ENCODE measurements at regions not wholly inside any gene's neighbourhood (a gene's known extent, or its start where the extent isn't known, plus 50 kb on each side); places are given as distances from the start of the nearest gene placed in this dataset.
A peak's percentile ranks its signal among the peaks of the same experiment; 100 is the strongest.

DNA sequence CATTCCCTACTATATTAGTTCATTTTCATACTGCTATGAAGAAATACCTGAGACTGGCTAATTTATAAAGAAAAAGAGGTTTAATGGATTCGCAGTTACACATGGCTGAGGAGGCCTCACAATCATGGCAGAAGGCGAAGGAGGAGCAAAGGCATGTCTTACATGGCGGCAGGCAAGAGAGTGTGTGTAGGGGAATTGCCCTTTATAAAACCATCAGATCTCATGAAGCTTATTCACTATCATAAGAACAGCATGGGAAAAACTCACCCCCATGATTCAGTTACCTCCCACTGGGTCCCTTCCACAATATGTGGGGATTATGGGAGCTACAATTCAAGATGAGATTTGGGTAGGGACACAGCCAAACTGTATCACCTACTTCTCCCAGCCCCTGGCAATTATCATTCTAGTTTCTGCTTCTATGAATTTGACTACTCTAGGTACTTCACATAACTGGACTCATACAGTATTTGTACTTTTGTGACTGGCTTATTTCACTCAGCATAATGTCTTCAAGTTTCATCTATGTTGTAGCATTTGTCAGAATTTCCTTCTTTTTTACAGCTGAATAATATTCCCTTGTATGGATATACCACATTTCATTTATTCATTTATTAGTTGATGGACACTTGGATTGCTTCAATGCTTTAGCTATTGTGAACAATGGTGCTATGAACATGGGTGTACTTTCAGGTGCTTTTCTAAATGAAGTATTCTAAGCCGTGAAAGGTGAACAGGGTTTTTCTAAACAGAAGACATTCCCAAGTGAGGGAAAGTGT lies 219.5 kb upstream of the NUDT4 start:
- Mint-ChIP-seq H3K27ac (no peak overlapping the region), H3K27me3 (no peaks in the 10 kb centered on the region), H3K4me3 (no peak overlapping the region), H3K4me1 (peaks cover 3 to 8% (median 4%) of the 10 kb centered on the region in 3 donors), H3K9me3 (peaks cover 4 to 22% (median 11%) of the 10 kb centered on the region in 3 donors), H3K36me3 (peaks cover 3% of the 10 kb centered on the region)

DNA sequence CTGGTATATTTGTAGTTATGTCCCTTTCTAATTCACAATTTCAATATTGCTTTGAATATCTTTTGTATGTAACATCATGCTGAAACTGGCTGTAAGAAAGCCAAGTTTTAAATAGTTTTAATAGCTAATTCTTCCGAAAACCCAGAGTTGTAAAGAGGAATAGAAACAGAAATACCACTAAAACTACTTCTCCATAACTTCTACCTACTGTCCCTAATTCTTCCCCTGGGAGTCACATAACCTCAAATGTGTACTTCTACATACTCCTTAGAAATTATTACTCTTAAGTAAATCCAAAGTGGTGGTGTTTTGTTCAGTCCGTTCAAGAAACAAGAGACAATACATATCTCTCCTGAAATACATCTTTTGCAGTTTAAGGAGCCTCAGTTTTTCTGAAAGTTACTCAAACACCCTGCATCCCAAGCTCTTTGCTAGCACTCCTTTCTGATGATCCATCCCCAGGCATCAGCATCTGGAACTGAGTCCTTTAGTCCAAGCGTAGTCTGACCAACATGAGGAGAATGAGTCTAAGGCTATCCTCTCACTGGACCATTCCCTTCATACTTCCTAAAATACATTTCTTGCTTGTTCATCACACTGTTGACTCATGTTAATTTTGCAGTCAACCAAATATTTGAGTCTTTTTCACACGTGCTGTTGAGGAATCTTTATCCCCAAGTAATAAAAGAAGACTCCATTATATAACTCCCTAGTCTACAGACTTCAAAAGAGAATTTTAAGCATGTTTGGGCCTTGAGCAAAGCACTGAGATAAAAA lies 214.3 kb upstream of the NUDT4 start:
- Mint-ChIP-seq H3K27ac (peak overlapping the region in 1 of 3 donors; percentile 78), H3K4me1 (peaks cover 46 to 48% (median 46%) of the 10 kb centered on the region in 3 donors), H3K27me3 (no peaks in the 10 kb centered on the region), H3K9me3 (peaks cover 0 to 5% (median 4%) of the 10 kb centered on the region in 3 donors), H3K4me3 (peak overlapping the region in 1 of 4 donors; percentile 55), H3K36me3 (no peaks in the 10 kb centered on the region)

- Mint-ChIP-seq H3K27me3 (no peaks in the 10 kb centered on the region), H3K4me1 (peaks cover 46 to 51% (median 46%) of the 10 kb centered on the region in 3 donors), H3K36me3 (no peaks in the 10 kb centered on the region), H3K4me3 (peak overlapping the region in 2 of 4 donors; percentile 18 to 66), H3K27ac (no peak overlapping the region), H3K9me3 (peaks cover 0 to 4% (median 0%) of the 10 kb centered on the region in 3 donors)
Observed at GRCh38 chr12:93164103-93164880, 213.4 kb upstream of the NUDT4 start.

- peak overlapping the region in 1 of 3 donors; percentile 59 for H3K27ac Mint-ChIP-seq
- H3K9me3 Mint-ChIP-seq, result peaks cover 0 to 2% (median 0%) of the 10 kb centered on the region in 3 donors
- H3K27me3 Mint-ChIP-seq, result no peaks in the 10 kb centered on the region
- no peaks in the 10 kb centered on the region for H3K36me3 Mint-ChIP-seq
- peaks cover 46 to 51% (median 46%) of the 10 kb centered on the region in 3 donors for H3K4me1 Mint-ChIP-seq
- peak overlapping the region in 2 of 4 donors; percentile 2 to 92 for H3K4me3 Mint-ChIP-seq
Observed at GRCh38 chr12:93165384-93165932, 212.3 kb upstream of the NUDT4 start.

DNA sequence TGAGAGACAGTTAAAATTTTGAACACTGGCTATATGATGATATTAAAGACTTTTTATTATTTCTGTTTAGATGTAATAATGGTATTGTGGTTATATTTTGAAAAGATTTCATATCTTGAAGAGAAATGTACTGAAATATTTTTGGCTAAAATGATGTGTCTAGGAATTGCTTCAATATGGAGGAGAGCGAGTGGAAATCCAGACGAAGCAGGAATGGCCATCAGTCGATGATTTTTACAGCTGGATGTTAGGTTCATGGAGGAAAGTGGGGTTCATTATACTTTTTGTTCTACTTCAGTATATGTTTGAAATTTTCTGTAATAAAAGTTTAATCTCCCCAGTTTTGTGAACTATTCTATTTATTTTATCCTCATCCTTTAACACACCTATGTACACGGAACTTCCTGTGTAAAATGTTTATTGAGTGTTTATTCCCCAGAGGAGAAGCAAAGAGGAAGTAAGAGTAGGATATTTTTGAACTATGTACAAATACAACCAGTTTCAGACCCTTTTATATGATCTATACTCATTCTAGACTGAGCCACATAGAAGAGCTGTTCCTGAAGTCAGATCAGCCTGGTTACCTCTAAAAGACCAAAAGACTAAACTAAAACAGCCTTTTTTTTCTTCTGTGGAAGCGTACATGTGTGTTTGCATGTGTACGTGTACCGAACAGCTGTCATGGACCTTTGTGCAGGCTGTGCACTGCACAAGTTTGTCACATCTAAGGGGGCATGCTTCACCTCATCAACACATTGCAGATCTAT lies 211.0 kb upstream of the NUDT4 start:
- Mint-ChIP-seq H3K36me3 (no peaks in the 10 kb centered on the region), H3K4me1 (peaks cover 43 to 50% (median 49%) of the 10 kb centered on the region in 3 donors), H3K4me3 (peak overlapping the region; percentile 76 to 92 (median 84))

DNA sequence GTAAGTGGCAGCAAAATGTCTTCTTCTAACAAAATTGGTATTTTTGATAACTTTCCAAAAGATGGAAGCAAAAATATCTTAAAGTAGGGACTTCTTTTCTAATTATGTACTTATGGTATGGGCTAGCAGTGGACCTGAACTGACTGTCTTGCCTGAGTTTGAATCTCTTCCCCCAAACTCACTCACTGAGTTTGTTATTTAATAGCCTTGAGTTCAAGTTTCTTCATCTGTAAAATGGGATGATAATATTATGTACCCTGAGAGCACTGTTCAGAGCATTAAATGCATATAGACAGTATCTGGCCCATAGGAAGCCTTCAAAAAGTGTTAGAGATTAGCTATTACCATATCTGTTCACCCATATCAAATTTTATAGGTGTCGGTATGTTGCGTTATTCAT lies 210.4 kb upstream of the NUDT4 start:
- H3K27me3 Mint-ChIP-seq, result no peaks in the 10 kb centered on the region
- peaks cover 46 to 50% (median 49%) of the 10 kb centered on the region in 3 donors for H3K4me1 Mint-ChIP-seq
- peak overlapping the region; percentile 34 to 95 (median 92) for H3K27ac Mint-ChIP-seq

More for the DNA sequence above, 211.0 kb upstream of the NUDT4 start:
- Mint-ChIP-seq H3K9me3 (no peaks in the 10 kb centered on the region), H3K27ac (peak overlapping the region; percentile 34 to 95 (median 92)), H3K27me3 (no peaks in the 10 kb centered on the region)

DNA sequence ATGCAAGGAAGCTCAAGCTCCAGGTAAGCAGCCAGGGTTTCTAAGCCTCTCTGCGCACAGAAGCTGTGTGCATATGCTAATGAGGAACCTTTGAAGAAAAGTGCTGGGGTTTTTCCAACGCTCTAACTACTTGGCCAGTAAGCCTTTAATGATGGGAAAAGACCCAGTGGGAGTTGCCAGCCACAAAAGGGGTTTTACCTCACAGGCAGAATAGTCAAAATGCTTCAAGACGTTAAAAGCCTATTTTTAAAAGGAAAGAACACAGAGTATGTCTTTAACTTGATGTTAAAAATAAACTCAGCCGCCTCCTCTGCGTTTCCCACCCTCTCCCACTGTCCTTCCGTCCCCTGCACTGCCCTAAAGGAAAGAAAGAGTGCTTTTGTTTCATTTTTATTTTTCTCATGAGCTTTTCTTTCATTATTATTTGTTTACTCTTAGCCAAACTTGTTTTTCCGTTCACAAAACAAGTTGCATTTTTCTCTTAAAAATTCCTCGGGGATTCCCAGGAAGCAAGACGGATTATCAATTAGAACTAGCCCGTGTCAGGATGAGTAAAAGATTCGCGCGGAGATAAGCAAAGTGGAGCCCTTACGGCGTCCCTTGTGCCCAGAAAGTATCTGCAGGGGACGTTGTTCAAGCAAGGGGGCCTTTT lies 209.8 kb upstream of the NUDT4 start:
- Mint-ChIP-seq H3K36me3 (no peaks in the 10 kb centered on the region), H3K4me1 (peaks cover 46 to 50% (median 49%) of the 10 kb centered on the region in 3 donors), H3K4me3 (peak overlapping the region; percentile 76 to 92 (median 84)), H3K27ac (peak overlapping the region; percentile 34 to 95 (median 92)), H3K27me3 (no peaks in the 10 kb centered on the region), H3K9me3 (no peaks in the 10 kb centered on the region)

More for the DNA sequence above, 210.4 kb upstream of the NUDT4 start:
- Mint-ChIP-seq H3K36me3 (no peaks in the 10 kb centered on the region), H3K4me3 (peak overlapping the region; percentile 76 to 92 (median 84)), H3K9me3 (no peaks in the 10 kb centered on the region)

GRCh38 chr12:93168751-93169150 lies 209.0 kb upstream of the NUDT4 start:
- peak overlapping the region in 1 of 3 donors; percentile 95 for H3K27ac Mint-ChIP-seq
- peak overlapping the region; percentile 56 to 91 (median 70) for H3K4me3 Mint-ChIP-seq
- H3K4me1 Mint-ChIP-seq, result peaks cover 39 to 43% (median 41%) of the 10 kb centered on the region in 3 donors
- no peaks in the 10 kb centered on the region for H3K36me3 Mint-ChIP-seq
- no peaks in the 10 kb centered on the region for H3K27me3 Mint-ChIP-seq
- no peaks in the 10 kb centered on the region for H3K9me3 Mint-ChIP-seq

- H3K27ac Mint-ChIP-seq, result no peak overlapping the region
- no peaks in the 10 kb centered on the region for H3K36me3 Mint-ChIP-seq
- peaks cover 33 to 36% (median 35%) of the 10 kb centered on the region in 3 donors for H3K4me1 Mint-ChIP-seq
- no peaks in the 10 kb centered on the region for H3K27me3 Mint-ChIP-seq
- H3K9me3 Mint-ChIP-seq, result no peaks in the 10 kb centered on the region
- H3K4me3 Mint-ChIP-seq, result peak overlapping the region in 1 of 4 donors; percentile 29
Observed at GRCh38 chr12:93169536-93169935, 208.2 kb upstream of the NUDT4 start.

DNA sequence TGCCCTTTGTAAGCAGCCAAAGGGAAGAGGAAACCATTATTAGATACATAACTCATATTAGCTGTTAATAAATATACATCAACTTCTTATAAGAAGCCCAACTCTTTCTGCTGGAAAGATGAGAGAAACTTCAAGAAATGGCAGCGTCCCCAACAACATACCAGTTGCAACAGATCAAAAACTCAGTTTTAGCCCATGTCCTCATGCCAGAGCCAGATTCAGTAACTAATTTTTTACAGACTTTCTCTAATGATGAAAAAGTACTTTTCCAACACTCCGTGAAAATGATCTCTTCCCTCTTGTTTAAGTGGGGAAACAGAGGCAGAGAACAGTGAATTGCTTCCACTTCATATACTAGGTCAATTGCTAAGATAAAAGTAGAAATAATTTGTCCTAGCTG lies 206.8 kb upstream of the NUDT4 start:
- peaks cover 24 to 27% (median 27%) of the 10 kb centered on the region in 3 donors for H3K4me1 Mint-ChIP-seq
- H3K27ac Mint-ChIP-seq, result no peak overlapping the region
- no peaks in the 10 kb centered on the region for H3K9me3 Mint-ChIP-seq
- no peaks in the 10 kb centered on the region for H3K36me3 Mint-ChIP-seq
- H3K4me3 Mint-ChIP-seq, result no peak overlapping the region
- no peaks in the 10 kb centered on the region for H3K27me3 Mint-ChIP-seq

- no peak overlapping the region for H3K4me3 Mint-ChIP-seq
- no peaks in the 10 kb centered on the region for H3K36me3 Mint-ChIP-seq
- no peak overlapping the region for H3K27ac Mint-ChIP-seq
- H3K4me1 Mint-ChIP-seq, result peaks cover 6 to 15% (median 14%) of the 10 kb centered on the region in 3 donors
- no peaks in the 10 kb centered on the region for H3K9me3 Mint-ChIP-seq
- H3K27me3 Mint-ChIP-seq, result no peaks in the 10 kb centered on the region
Observed at GRCh38 chr12:93173178-93173957, 204.4 kb upstream of the NUDT4 start.

DNA sequence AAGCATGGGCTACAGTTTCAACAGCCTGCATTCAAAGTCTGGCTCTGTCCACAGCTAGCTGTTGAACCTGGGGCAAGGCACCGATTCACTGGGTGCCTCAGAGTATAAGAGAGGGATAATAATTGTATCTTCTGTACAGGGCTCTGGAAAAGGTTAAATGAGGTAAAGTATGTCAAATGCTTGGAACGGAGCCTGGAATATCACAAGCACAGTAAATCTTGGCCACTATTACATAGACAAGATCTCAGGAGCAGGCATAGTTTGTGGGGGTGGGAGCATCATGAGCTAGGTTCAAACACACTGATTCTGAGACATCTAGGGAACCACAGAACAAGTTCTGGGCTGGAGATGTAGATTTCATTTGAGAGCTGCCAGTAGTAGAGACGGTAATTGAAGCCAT lies 203.7 kb upstream of the NUDT4 start:
- no peaks in the 10 kb centered on the region for H3K9me3 Mint-ChIP-seq
- H3K36me3 Mint-ChIP-seq, result no peaks in the 10 kb centered on the region
- H3K27ac Mint-ChIP-seq, result no peak overlapping the region
- H3K4me3 Mint-ChIP-seq, result no peak overlapping the region
- peaks cover 8 to 15% (median 11%) of the 10 kb centered on the region in 3 donors for H3K4me1 Mint-ChIP-seq
- H3K27me3 Mint-ChIP-seq, result no peaks in the 10 kb centered on the region

GRCh38 chr12:93174473-93174872 lies 203.3 kb upstream of the NUDT4 start:
- H3K4me1 Mint-ChIP-seq, result peaks cover 9 to 15% (median 12%) of the 10 kb centered on the region in 3 donors
- H3K36me3 Mint-ChIP-seq, result no peaks in the 10 kb centered on the region
- no peaks in the 10 kb centered on the region for H3K27me3 Mint-ChIP-seq
- no peak overlapping the region for H3K27ac Mint-ChIP-seq
- no peaks in the 10 kb centered on the region for H3K9me3 Mint-ChIP-seq
- H3K4me3 Mint-ChIP-seq, result no peak overlapping the region

All from IgD-negative memory B cell (primary cell).